ELF-1 (cell line): ENCODE measurements at regions not wholly inside any gene's neighbourhood (a gene's known extent, or its start where the extent isn't known, plus 50 kb on each side); places are given as distances from the start of the nearest gene placed in this dataset.

ENCODE experiments used
- DNase-seq: peaks from one replicate; pipeline ENCODE4 v3.0.0-alpha.2; 2016; ENCODE audit warnings: low read depth, low spot score

DNA sequence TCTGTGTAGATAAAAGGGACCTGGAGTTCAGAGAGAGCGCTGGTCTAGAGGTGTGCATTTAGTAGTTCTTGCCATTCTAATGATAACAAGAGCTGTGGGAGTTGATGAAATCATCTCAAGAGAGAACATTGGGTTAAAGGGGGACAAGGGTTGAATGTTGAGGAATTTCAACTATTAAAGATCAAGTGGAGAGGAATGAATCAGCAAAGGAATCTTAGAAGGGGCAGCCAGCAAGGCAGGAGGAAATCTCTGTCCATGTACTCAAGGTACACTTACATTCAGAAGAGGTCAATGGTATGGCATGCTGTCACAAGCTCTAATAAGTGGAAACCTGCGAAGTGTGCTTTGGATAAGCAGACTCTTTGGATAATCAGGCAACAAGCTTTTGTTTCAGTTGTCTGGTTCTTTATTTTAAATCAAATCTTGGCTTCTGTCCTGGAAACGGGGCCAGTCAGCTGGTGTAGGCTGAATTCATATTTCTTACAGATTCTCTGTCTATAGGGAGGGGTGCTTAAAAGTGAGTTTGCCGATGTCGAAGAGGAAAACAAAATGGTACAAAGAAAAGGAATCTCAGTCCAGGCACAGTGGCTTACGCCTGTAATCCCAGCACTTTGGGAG, 320.5 kb upstream of the CD180 start:
- DNase-seq = no peak

DNA sequence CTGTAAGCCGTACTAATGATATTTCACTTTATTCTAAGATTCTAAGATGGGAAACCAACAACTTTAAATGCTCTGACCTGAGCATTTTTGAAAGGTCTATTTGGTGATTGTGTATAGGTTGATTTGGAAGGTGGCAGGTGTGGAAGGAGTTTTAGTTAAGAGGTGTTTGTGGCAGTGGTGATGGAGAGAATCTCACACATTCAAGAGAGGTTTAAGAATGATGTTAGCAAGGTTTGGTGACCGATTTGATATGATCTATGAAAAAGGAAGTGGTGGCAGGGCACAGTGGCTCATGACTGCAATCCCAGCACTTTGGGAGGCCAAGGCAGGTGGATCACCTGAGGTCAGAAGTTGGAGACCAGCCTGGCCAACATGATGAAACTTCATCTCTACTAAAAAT, 319.2 kb upstream of the CD180 start:
- no peak for DNase-seq

DNA sequence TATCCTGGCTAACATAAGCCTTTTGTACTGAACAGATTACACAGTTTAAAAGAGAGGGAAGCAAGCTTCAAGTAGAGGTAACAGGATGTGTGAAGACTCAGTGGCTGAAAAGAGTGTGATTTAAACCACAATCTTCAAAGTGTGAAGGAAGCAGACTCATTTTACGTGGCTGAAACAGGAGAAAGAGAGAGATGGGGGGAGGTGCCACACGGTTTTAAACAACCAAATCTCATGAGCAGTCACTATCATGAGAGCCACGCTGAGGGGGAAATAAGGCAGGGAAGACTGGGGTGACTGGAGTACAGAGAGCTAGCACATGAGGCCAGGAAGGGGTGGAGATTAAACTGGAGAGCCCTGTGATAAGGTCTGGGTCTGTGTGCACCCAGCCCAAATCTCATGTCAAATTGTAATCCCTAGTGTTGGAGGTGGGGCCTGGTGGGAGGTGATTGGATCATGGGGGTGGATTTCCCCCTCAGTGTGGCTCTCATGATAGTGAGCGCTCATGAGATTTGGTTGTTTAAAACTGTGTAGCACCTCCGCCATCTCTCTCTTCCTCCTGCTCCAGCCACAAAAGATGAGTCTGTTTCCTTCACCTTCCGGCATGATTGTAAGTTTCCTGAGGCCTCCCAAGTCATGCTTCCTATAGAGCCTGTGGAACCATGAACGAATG, 318.6 kb upstream of the CD180 start:
- no peak for DNase-seq

DNA sequence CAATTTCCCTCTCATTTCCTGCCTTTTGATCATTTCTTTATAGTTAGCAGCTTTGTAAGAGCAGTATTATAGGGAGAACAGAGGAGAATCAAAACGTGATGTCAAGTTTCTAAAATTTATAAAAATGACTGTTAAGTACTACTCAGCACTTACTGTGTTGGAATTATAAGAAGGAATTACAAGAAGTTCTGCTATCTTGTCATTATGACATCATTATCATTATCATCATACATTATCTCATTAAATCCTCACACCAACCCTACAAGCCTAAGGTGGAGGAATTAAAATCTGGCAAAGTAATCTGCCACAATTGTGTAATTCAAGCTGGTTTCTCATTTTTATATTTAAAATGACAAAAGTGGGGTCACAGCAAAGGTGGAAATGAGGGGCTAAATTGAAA, 316.2 kb upstream of the CD180 start:
- no peak for DNase-seq

DNA sequence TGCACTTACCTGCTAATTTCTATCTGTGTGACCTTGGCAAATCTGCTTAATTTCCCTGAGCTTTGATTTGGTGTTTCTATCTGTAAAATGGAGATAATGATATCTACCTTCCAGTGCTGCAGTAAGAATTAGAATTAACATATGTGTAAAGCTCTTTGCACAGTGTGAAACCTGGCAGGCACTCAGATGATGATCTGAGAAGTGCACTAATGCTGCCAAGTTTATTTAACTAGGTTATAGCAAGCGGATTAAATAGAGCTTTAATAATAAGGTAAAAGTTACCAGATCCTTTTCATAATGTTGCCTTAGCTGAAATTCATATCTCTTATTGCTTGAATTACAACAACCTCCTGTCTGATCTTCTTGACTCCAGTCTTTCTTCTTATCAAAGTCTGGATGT, 315.3 kb upstream of the CD180 start:
- DNase-seq = no peak

DNA sequence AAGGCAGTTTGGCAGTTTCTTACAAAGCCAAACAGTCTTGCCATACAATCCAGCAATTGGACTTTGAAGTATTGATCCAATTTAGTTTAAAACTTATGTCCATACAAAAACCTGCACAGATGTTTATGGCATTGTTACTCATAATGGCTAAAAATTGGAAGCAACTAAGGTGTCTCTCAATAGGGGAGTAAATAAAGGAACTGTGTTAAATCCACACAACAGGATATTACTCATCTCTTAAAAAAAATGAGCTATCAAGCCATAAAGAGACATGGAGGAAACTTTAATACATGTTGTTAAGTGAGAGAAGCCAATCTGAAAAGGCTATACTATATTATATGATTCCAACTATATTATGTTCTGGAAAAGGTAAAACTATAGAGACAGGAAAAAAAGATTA, 313.6 kb upstream of the CD180 start:
- DNase-seq = no peak

DNA sequence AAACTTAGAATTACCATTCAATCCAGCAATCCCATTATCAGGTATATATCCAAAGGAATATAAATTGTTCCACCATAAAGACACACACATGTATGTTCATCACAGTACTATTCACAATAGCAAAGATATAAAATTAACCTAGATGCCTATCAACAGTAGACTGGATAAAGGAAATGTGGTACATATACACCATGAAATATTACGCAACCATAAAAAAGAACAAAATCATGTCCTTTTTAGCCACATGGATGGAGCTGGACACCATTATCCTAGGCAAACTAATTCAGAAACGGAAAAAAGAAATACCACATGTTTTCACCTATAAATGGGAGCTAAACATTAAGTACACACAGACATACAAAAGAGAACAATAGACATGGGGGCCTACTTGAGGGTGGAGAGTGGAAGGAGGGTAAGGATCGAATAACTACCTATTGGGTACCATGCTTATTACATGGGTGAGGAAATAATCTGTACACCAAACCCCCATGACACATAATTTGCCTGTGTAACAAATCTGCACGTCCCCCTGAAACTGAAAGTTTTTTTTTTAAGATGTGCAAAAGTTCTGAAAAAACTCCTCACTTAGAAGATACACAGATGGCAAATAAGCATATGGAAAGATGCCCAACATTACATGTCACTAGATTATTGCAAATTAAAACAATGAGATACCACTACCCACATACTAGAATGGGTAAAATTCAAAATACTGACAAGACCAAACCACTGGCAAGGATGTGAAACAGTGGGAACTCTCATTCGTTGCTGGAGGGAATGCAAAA, 313.0 kb upstream of the CD180 start:
- DNase-seq = no peak

DNA sequence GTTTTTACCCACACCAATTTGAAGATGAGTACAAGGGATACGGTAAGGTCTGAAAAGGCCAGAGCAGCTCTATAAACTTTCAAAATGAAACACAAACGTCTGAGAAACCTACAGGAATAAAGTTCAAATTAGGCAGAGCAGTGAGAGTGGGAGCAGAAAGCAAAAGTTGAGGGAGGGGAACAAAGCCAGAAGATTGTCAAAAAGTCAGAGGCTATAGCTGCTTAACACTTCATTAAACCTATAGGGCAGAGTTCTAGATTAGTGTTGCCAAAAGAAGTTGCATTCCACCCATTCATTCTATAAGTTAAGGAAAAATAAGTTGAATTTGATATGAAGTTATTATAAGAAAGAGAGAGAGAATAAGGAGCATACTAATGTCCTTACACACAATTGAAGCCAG, 309.6 kb upstream of the CD180 start:
- no peak for DNase-seq

DNA sequence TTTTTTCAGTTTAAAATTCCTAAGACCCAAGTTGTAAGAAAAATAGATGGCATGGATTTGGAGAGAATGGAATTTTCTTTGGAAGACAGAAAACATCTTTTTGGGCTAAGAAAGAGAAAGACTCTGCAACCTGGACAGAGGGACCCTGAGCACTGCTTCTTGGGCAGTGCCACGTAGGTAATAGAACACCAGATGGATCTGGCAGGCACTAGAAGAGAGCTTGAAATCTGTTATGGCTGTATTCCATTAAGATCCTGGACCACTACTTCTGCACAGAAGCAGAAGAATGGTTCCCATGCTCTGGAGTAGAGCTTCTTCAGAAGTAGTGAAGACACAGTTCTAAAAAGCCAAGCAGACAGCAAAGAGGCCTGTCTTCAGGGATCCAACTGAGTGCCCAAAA, 306.4 kb upstream of the CD180 start:
- no peak for DNase-seq

DNA sequence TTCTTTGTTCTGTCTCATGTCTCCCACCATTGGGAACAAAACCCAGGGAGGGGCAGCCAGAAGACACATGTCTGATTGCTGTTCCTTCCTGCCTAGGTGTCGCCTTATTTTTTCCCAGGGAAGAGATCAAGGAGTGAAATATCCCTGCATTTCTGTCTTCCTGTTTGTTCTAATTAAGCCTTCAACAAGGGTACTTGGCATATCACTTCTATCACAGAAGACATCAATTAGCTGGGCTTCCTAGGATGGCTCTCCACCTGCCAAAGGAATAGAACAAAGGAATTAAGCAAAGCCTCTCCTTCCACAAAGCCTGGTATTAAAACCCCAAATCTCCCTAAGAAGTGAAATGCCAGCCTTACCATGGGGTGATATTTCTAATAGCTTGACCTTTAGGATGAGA, 299.5 kb upstream of the CD180 start:
- DNase-seq = no peak

DNA sequence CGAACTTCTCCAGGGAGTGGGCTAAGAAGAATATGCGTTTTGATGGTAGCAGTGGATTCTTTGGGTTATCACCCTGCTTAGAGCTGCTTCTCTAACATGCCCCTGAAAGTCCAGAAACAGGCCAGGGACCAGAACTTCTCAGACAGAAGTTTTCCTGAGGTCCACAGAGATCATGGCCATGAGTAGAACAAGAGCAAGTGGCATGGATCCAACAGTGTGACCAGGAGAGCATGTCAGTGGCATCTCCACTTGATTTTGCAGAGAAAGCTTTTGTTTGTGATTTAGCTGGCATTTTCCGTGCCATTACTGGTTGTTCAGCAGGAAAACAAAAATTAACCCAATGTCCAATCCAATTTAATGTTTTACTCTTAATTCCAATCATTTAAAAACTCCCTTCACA, 298.5 kb upstream of the CD180 start:
- no peak for DNase-seq

DNA sequence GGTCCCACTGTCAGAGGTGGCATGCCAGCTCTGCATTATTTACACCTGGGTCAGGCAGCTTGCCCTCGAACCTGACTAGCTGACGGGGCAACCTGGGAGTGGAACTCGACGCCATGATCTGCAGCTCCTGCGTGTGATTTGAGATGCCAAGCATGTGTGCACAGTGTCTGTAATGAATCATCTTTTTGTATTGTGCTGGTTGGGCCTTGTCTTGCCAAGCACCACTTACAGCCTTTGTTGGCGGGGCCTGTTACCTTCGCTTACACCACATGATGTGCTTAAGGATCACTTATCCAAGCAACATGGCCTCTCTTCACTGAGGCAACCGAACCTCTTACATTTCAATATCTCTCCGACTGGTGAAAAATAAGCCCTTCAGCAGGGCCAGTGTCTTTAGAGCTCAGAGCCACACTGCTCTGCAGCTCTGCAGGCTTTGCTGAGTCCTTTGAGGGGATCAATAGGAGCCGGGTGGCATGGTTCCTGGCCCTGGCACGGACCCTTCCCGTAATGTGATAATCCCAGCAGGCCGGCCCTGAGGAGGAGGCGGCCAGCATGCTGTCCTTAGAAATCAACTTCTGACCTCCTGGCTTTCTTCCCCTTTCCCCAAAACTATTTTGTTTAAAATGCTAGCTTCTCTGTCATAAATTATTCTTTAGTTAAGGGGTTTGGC, 297.7 kb upstream of the CD180 start:
- no peak for DNase-seq

DNA sequence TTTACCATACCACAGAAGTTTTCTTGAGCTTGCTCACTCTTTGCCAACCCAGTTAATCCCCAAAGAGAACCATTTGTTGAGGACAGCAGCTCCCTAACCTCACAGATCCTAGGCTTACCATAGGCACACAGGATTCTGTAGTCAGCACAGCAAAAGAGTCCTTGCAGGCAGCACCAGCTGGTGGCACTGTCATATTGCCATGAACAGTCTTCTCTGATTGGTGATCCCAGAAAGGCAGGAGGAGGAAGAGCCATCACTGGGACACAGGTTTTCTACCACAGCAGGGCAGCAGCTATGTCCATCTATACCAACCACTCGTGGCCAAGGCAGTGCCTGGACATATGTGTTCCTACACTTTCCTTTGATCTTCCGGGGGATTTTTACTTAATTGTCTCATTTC, 297.1 kb upstream of the CD180 start:
- peak; percentile 29 for DNase-seq

DNA sequence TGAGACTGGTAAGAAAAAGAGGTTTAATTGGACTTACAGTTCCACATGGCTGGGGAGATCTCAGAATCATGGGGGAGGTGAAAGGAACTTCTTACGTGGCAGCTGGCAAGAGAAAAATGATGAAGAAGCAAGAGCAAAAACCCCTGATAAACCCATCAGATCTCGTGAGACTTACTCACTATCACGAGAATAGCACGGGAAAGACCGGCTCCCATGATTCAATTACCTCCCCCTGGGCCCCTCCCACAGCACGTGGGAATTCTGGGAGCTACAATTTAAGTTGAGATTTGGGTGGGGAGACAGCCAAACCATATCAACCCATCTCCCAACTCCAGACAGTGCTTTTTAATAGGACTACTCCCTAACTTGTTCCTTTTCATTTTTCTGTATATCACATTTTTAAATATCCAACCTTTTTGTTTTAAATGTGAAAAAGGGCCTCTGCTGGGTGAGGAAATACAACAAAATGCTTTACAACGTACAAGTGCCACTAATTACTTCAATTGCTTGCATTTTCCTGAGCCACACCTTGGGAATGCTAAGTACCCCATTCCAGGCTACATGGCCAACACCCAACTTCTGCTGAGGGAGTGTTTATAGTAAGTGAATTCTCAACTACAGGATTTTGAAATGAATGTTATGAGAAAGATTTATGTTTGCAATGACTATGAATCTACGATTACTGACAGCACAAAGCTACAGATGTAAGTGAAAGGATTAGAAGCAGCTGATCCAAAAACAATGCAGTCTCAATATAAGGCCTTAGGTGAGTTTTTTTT, 294.1 kb upstream of the CD180 start:
- no peak for DNase-seq

DNA sequence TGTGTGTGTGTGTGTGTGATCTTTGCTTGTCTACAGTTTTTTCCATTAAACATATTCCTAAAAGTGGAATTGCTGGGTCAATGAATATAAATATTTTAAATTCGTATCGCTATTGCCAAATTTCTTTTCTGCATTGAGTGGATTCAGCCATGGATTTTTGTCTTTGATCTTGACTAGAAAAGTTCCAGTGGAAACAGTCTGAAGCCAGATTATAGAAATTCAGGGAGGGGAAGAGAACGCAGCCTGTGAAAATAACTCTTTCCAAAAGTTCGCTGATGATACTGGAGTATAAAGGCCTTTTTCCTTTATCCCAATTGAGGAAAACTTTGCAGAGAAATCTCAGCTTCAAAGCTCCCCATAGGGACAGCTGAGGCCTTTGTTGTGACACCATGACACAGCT, 292.3 kb upstream of the CD180 start:
- no peak for DNase-seq

DNA sequence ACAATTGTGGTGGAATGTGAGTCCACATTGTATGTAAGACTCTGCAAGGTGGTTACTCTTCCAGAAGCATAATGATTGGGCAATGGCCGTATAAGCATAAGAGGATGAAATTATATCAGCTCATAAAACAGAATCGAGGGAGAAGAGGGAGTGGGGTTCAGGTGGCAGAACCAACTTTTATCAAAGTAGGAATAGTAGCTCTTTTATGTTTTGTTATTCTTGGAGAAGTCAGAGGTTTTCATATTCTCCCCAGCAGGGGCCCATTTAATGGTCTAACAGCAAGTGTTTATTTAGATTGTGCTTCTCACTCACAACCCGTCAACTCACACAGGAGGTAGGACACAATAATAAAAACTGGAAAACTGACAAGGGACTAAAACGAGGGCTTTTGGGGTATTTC, 291.3 kb upstream of the CD180 start:
- no peak for DNase-seq

DNA sequence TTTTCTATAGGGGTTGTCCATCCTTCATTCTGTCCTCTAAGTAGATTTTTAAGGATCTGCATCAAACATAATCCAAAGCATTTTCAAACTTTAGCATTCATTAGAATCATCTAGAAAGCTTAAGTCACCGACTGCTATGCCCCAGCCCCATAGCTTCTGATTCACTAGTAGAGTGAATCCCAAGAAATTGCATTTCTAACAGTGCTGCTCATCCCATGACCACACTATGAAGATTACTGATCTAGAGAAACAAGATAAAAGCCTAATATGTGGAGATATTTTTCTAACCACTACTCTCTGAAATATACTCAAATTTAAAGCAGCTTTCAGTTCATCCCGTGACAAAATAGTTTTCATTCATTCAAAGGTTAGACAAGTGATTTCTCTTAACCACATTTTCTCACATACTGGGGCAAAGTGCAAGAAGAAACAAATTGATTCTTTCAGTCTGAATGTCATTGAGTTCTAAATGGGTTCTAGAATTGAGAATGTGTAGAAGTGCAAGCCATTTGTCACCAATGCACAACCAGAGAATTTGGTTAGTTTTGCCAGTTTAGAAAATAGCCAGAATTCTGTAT, 286.9 kb upstream of the CD180 start:
- no peak for DNase-seq

DNA sequence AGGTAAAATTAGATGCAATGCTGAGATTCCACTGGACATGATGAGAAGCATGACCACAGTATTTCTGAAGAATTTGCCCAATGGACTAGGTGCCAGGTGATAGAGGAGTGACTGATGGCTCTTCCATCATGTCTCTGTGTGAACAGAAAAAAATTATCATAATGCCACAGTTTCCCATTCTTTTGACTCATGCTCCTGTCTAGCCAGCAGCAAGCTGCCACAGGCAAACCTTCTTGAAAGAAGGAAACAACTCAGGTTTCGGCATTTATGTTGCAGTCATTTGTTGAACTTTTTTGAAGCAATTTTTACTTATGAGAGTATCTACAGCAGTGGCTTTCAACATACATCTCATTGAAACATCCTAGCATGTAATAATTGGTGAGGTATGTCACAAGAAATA, 284.8 kb upstream of the CD180 start:
- DNase-seq = no peak

DNA sequence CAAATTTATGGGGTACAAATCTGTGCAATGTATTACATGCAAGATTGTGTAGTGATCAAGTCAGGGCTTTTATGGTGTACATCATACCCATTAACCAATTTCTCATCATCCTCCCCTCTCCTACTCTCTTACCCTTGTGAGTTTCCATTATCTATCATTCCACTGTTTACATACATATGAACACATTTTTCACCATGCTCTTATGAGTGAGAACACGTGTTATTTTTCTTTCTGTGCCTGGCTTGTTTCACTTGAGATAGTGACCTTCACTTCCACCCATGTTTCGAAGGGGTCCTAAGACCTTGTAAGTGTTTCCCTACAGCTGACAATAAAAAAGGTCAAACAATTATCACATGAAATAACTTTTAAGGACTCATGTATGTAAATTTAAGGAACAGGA, 281.7 kb upstream of the CD180 start:
- no peak for DNase-seq

DNA sequence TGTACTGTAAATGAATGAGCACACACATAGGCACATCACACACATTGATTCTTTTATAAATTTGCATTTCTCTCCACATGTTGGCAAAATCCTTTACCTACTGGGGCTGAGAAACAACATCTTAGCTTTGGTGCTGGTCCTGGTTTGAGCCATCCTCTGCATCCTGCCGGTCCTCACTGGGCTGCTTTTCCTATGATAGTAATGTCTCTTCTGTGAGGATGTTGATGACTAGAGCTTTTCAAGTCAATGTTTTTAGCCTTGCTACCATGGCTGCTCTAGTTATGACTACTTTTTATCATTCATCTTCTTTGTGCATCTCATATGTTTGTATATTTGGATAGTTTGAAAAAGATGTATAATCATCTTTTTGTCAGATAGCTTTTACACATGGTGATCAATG, 280.4 kb upstream of the CD180 start:
- DNase-seq = no peak

DNA sequence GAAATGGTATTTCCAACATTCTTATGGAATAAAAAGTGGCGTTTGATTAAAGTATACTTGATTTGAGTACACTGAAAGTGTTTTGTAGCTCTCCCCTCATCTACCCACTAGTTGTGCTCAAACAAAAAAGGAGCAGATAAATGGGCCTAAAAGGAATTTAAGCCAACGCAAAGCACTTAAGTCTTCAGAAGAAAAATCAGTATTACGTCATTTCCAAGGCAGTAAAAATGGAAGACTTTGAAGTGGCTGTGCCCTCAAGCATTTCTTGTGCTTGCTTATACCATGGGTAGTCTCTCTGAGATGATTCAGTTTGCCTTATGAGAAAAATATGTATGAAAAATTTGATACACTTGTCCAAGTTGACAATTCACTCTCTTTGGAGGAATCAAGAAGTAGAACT, 279.9 kb upstream of the CD180 start:
- no peak for DNase-seq
